B cell (primary cell): ENCODE measurements at regions not wholly inside any gene's neighbourhood (a gene's known extent, or its start where the extent isn't known, plus 50 kb on each side); places are given as distances from the start of the nearest gene placed in this dataset.

Experiments used
- ATAC-seq: fragments of 200-7000 bp; cut with Tn5 transposase; one replicate; pipeline ENCODE4 v1.10.0; 2021; ENCODE audit warnings: low read depth, mild to moderate bottlenecking, moderate number of reproducible peaks, moderate library complexity
- CTCF ChIA-PET: fragments of 350-600 bp; sonication (Branson Sonifier 250); formaldehyde crosslinking; loops from one replicate; lab custom pipeline; 2021; ENCODE audit warnings: antibody characterized with exemption, inconsistent platforms; lab: Charles Lee
- POLR2A ChIA-PET: fragments of 350-600 bp; sonication (Branson Sonifier 250); formaldehyde crosslinking; loops from one replicate; lab custom pipeline; 2021; ENCODE audit warnings: antibody characterized with exemption; lab: Charles Lee
- DNase-seq: peaks from one replicate; pipeline ENCODE4 v3.0.0; 2013
- H2AFZ ChIP-seq: 2 replicates; pipeline ENCODE4 v1.6.1; 2012; ENCODE audit warnings: mild to moderate bottlenecking, low read depth, low read length; ENCODE audit not compliant: insufficient read depth, poor library complexity, severe bottlenecking
- H3K27ac ChIP-seq, 2 donors: 1 replicate in 1 of 2; 2 replicates in 1 of 2; pipeline ENCODE4 v1.5.1; 2012 to 2013; ENCODE audit warnings: low read length in 2 of 2, mild to moderate bottlenecking in 2 of 2, moderate library complexity in 1 of 2
- H3K27me3 ChIP-seq, 4 experiments: fragments of 200-600 bp in 1 of 4; sonication (generic) in 1 of 4; replicated peaks in 1 of 4; 1 replicate in 2 of 4; 2 replicates in 2 of 4; pipeline versions ENCODE4 v1.6.1 to v1.7.0; 2013 to 2016; ENCODE audit warnings: low read length in 3 of 4, mild to moderate bottlenecking in 2 of 4, mixed read lengths in 1 of 4, moderate library complexity in 1 of 4; ENCODE audit not compliant: insufficient read depth in 4 of 4, control insufficient read depth in 3 of 4; ENCODE audit errors: control extremely low read depth in 1 of 4
- H3K36me3 ChIP-seq, 2 experiments: replicated peaks in 1 of 2; 1 replicate in 1 of 2; 2 replicates in 1 of 2; pipeline versions ENCODE4 v1.6.1 to v1.7.1; 2013; ENCODE audit warnings: low read length in 1 of 2; ENCODE audit not compliant: insufficient read depth in 2 of 2, control insufficient read depth in 1 of 2; ENCODE audit errors: control extremely low read depth in 1 of 2, extremely low read depth in 1 of 2
- H3K4me1 ChIP-seq, 2 donors: fragments of 200-600 bp in 1 of 2; sonication (generic) in 1 of 2; 1 replicate in 1 of 2; 2 replicates in 1 of 2; pipeline versions ENCODE4 v1.5.1 to v1.6.1; 2013 to 2017; ENCODE audit warnings: low read length in 2 of 2; ENCODE audit not compliant: control insufficient read depth in 2 of 2, insufficient read depth in 2 of 2
- H3K4me2 ChIP-seq: replicated peaks from 2 replicates; pipeline ENCODE3; 2012; ENCODE audit warnings: mild to moderate bottlenecking, low read depth, low read length; ENCODE audit not compliant: poor library complexity, severe bottlenecking
- H3K4me3 ChIP-seq, 5 experiments: fragments of 200-600 bp in 1 of 5; sonication (generic) in 1 of 5; 1 replicate in 3 of 5; 2 replicates in 2 of 5; pipeline versions ENCODE4 v1.5.1 to v1.7.0; 2011 to 2016; ENCODE audit warnings: low read length in 4 of 5, mild to moderate bottlenecking in 4 of 5, low read depth in 2 of 5, control low read depth in 1 of 5, moderate library complexity in 1 of 5; ENCODE audit not compliant: insufficient read depth in 1 of 5; ENCODE audit errors: control extremely low read depth in 1 of 5, extremely low read depth in 1 of 5
- H3K79me2 ChIP-seq: fragments of 200-600 bp; sonication (generic); one replicate; pipeline ENCODE4 v1.6.0; 2016; ENCODE audit warnings: low read length; ENCODE audit not compliant: control insufficient read depth, insufficient read depth
- H3K9ac ChIP-seq: fragments of 200-600 bp; sonication (generic); 2 replicates; pipeline ENCODE4 v1.6.1; 2017; ENCODE audit warnings: mild to moderate bottlenecking, low read length, moderate library complexity
- H3K9me3 ChIP-seq, 3 donors: one replicate each; pipeline versions ENCODE4 v1.6.1 to v1.7.1; 2013; ENCODE audit warnings: low read length in 2 of 3; ENCODE audit not compliant: control insufficient read depth in 2 of 3, insufficient read depth in 1 of 3; ENCODE audit errors: control extremely low read depth in 1 of 3
- H4K20me1 ChIP-seq: 2 replicates; pipeline ENCODE4 v1.6.0; 2012; ENCODE audit warnings: mild to moderate bottlenecking, low read length; ENCODE audit not compliant: insufficient read depth, control insufficient read depth, poor library complexity, severe bottlenecking
- H3K27ac Mint-ChIP-seq: one replicate; pipeline ENCODE4 v1.8.0; 2021; ENCODE audit warnings: mixed read lengths
- H3K27me3 Mint-ChIP-seq: one replicate; pipeline ENCODE4 v1.8.0; 2021; ENCODE audit warnings: mixed read lengths
- H3K4me1 Mint-ChIP-seq: one replicate; pipeline ENCODE4 v1.8.0; 2021; ENCODE audit warnings: mixed read lengths
- H3K4me3 Mint-ChIP-seq: one replicate; pipeline ENCODE4 v1.8.0; 2021; ENCODE audit warnings: mixed read lengths
- H3K9me3 Mint-ChIP-seq: one replicate; pipeline ENCODE4 v1.8.0; 2022; ENCODE audit warnings: mixed read lengths; ENCODE audit not compliant: insufficient read depth
- EZH2 ChIP-seq: IDR thresholded peaks from 2 replicates; pipeline ENCODE4 v1.6.1; 2012; ENCODE audit warnings: borderline replicate concordance, low read depth, mild to moderate bottlenecking, moderate library complexity, low read length; ENCODE audit not compliant: insufficient read depth, poor library complexity, severe bottlenecking
- WGBS: methylation state at CpG from one replicate; pipeline ENCODE4 v1.1.5; 2013; ENCODE audit warnings: missing lambda C conversion rate; ENCODE audit not compliant: insufficient coverage; 5-methylcytosine and 5-hydroxymethylcytosine counted together
- intact Hi-C: fragments of 100-400 bp; cut with micrococcal nuclease; formaldehyde crosslinking; loops from one replicate; pipeline ENCODE4 v1.10.0; 2022
- TF ChIP-seq, protein P1 (sequence below): fragments of 200-600 bp; IDR thresholded peaks from one replicate; pipeline ENCODE4 v1.8.0; 2022; ENCODE audit warnings: antibody characterized with exemption, mild to moderate bottlenecking

DNA sequence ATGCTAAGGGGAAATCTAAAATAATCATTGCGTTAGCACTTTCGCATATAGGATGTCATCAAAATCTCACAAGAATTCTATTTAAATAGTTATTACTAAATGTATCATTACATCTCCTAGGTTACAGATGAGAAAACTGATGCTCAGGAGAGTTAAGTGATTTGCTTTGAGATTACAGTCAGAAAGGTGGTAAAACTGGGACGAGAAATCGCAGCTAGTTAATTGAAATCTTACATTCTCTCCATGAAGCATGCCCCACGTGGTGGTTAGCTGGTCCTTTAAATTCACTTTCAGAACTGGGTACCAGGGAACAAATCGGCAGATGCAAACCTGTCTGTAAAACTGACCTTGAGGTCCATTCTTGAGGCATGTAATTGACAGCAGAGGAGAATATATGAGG, 71.8 kb upstream of the PLEKHG7 start:
- Histone ChIP-seq H3K79me2 (no peaks in the 10 kb centered on the region), H4K20me1 (no peaks in the 10 kb centered on the region), H3K4me2 (no peak overlapping the region), H3K9me3 (no peaks in the 10 kb centered on the region), H3K36me3 (no peaks in the 10 kb centered on the region), H3K9ac (no peak overlapping the region), H3K4me1 (no peaks in the 10 kb centered on the region), H3K27ac (no peak overlapping the region), H3K27me3 (no peaks in the 10 kb centered on the region), H2AFZ (no peak overlapping the region), H3K4me3 (no peak overlapping the region)
- no peak for DNase-seq
- no peaks in the 10 kb centered on the region for H3K27me3 Mint-ChIP-seq
- TF ChIP-seq, protein P1, sequence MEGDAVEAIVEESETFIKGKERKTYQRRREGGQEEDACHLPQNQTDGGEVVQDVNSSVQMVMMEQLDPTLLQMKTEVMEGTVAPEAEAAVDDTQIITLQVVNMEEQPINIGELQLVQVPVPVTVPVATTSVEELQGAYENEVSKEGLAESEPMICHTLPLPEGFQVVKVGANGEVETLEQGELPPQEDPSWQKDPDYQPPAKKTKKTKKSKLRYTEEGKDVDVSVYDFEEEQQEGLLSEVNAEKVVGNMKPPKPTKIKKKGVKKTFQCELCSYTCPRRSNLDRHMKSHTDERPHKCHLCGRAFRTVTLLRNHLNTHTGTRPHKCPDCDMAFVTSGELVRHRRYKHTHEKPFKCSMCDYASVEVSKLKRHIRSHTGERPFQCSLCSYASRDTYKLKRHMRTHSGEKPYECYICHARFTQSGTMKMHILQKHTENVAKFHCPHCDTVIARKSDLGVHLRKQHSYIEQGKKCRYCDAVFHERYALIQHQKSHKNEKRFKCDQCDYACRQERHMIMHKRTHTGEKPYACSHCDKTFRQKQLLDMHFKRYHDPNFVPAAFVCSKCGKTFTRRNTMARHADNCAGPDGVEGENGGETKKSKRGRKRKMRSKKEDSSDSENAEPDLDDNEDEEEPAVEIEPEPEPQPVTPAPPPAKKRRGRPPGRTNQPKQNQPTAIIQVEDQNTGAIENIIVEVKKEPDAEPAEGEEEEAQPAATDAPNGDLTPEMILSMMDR: no peak
- TF ChIP-seq EZH2: no peak
- no peak for ATAC-seq
- intact Hi-C loops: no loop called here
- H3K4me3 Mint-ChIP-seq: no peak overlapping the region
- no peaks in the 10 kb centered on the region for H3K4me1 Mint-ChIP-seq
- CTCF ChIA-PET: interaction anchor here (1.1 kb wide), 1 partner anchor 18 kb away, joined by 3 read pairs; no protein-coding TSS in a partner anchor
- no peak overlapping the region for H3K27ac Mint-ChIP-seq
- no peaks in the 10 kb centered on the region for H3K9me3 Mint-ChIP-seq
- POLR2A ChIA-PET: no interaction called here
- 100% methylated on average over 2 of the region's 6 CpGs for WGBS

DNA sequence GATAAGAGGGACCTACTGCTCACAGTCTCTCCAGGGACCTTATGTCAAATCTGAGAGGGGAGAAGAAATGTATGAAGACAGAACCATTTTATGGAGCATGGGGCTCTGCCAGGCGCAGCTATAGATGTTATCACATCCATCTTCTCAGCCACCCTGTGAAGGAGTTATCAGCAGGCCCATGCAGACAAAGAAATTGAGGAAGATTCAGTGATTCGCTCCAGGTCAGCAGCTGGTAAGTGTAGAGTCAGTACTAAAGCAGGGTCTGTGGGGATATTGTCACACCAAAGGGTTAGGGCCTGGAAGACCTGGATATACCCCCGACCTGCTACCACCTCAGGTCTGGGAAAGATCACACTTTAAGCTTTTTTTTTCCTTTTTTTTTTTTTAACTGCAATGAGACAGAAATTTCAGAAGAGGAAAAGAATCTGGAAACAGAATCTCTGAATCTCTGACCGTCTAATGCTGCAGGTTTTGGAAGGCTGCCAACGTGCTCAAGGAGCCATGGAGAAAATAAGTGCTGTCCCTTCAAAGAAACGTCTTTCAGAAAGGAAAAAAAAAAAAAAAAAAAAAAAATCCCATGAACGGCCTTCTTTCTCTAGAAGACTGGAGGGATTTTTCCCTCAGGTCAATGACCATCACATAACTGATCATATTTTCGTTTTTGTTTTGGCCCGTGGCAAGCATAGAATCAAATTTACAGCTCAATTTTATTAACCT, 73.3 kb upstream of the PLEKHG7 start:
- Histone ChIP-seq H3K79me2 (no peaks in the 10 kb centered on the region), H3K36me3 (no peaks in the 10 kb centered on the region), H3K9ac (no peak overlapping the region), H2AFZ (no peak overlapping the region), H3K4me1 (no peaks in the 10 kb centered on the region), H3K9me3 (no peaks in the 10 kb centered on the region), H3K4me2 (no peak overlapping the region), H4K20me1 (no peaks in the 10 kb centered on the region), H3K4me3 (no peak overlapping the region), H3K27ac (no peak overlapping the region), H3K27me3 (no peaks in the 10 kb centered on the region)
- no peak for DNase-seq
- Mint-ChIP-seq H3K27me3 (no peaks in the 10 kb centered on the region), H3K4me1 (no peaks in the 10 kb centered on the region), H3K4me3 (no peak overlapping the region), H3K9me3 (no peaks in the 10 kb centered on the region), H3K27ac (no peak overlapping the region)
- WGBS: 73% methylated on average over 2 of the region's 9 CpGs
- TF ChIP-seq, protein P1: no peak
- no peak for TF ChIP-seq EZH2
- ATAC-seq: no peak
- intact Hi-C loops: no loop called here
- ChIA-PET POLR2A (interaction anchor here (0.7 kb wide), 1 partner anchor 1053 kb away, joined by 8 read pairs; no protein-coding TSS in a partner anchor), CTCF (interaction anchor here (0.6 to 1.6 kb wide), 4 partner anchors 69 to 1247 kb away, joined by 3 to 6 read pairs (median 4); no protein-coding TSS in a partner anchor)
